Fibroblast of pulmonary artery (primary cell): ENCODE measurements at regions not wholly inside any gene's neighbourhood (a gene's known extent, or its start where the extent isn't known, plus 50 kb on each side); places are given as distances from the start of the nearest gene placed in this dataset.
"Not testable (repeated sequence)": the region's sequence is repeated elsewhere in the genome, so short reads cannot be mapped to it uniquely, and the experiment has no call there.

Experiments used
- DNase-seq: peaks from one replicate; pipeline ENCODE4 v3.0.0-alpha.2; 2010; ENCODE audit warnings: low read depth
- H3K4me3 ChIP-seq: replicated peaks from 2 replicates; pipeline ENCODE4 v1.5.1; 2011; ENCODE audit warnings: low read depth, mild to moderate bottlenecking, control low read depth, low read length, moderate library complexity
- CTCF ChIP-seq: IDR thresholded peaks from 2 replicates; pipeline ENCODE4 v1.5.1; 2011; ENCODE audit warnings: mild to moderate bottlenecking, control low read depth, low read length, inconsistent platforms; ENCODE audit errors: missing control alignments

GRCh38 chr11:69950120-69950519 is 128.0 kb upstream of the ANO1 start:
- no peak for DNase-seq

GRCh38 chr11:69950621-69951020 is 127.5 kb upstream of the ANO1 start:
- H3K4me3 ChIP-seq: no peak overlapping the region
- no peak for DNase-seq
- TF ChIP-seq CTCF: no peak

More at GRCh38 chr11:69950120-69950519, 128.0 kb upstream of the ANO1 start:
- H3K4me3 ChIP-seq: no peak overlapping the region
- TF ChIP-seq CTCF: peak; percentile 38

GRCh38 chr11:69951821-69952220 is 126.3 kb upstream of the ANO1 start:
- TF ChIP-seq CTCF: no peak
- no peak overlapping the region for H3K4me3 ChIP-seq
- DNase-seq: no peak

GRCh38 chr11:69952229-69952975 is 125.7 kb upstream of the ANO1 start:
- DNase-seq, H3K4me3 ChIP-seq: not testable (repeated sequence)

GRCh38 chr11:69953356-69953755 is 124.8 kb upstream of the ANO1 start:
- no peak for TF ChIP-seq CTCF

GRCh38 chr11:69954756-69955155 is 123.4 kb upstream of the ANO1 start:
- H3K4me3 ChIP-seq: no peak overlapping the region
- DNase-seq: no peak
- TF ChIP-seq CTCF: no peak

More at GRCh38 chr11:69953356-69953755, 124.8 kb upstream of the ANO1 start:
- H3K4me3 ChIP-seq: no peak overlapping the region
- DNase-seq: no peak

- no peak for DNase-seq
- H3K4me3 ChIP-seq: no peak overlapping the region
- no peak for TF ChIP-seq CTCF
Observed at GRCh38 chr11:69956669-69957190, 121.4 kb upstream of the ANO1 start.
